ENCODE measurements at regions not wholly inside any gene's neighbourhood (a gene's known extent, or its start where the extent isn't known, plus 50 kb on each side); places are given as distances from the start of the nearest gene placed in this dataset.

GRCh38 chr9:126096340-126096739 lies 230.3 kb upstream of the MVB12B start:
- TF ChIP-seq EZH2 (IDR thresholded peaks at IDR 0.05; ENCODE audit: low read length) = no peak
- no peak for TF ChIP-seq CTCF (optimal IDR thresholded peaks at IDR 0.05 in 1 of 3, IDR thresholded peaks at IDR 0.05 in 1 of 3, conservative IDR thresholded peaks at IDR 0.05 in 1 of 3; ENCODE audit: extremely low read depth in 1 of 3, insufficient read depth in 2 of 3, low read length in 3 of 3)
